Colonic mucosa (tissue), 4 donors: ENCODE measurements at regions not wholly inside any gene's neighbourhood (a gene's known extent, or its start where the extent isn't known, plus 50 kb on each side); places are given as distances from the start of the nearest gene placed in this dataset.

Source experiments
- DNase-seq: peaks from one replicate; pipeline ENCODE4 v3.0.0-alpha.2; 2020
- H3K27ac ChIP-seq: fragments of 200-600 bp; one replicate; pipeline ENCODE4 v1.8.0; 2021
- H3K27me3 ChIP-seq: fragments of 200-600 bp; one replicate; pipeline ENCODE4 v1.8.0; 2021
- H3K36me3 ChIP-seq: fragments of 200-600 bp; one replicate; pipeline ENCODE4 v1.8.0; 2021
- H3K4me1 ChIP-seq: fragments of 200-600 bp; one replicate; pipeline ENCODE4 v1.8.0; 2021; ENCODE audit warnings: mild to moderate bottlenecking
- H3K4me3 ChIP-seq: fragments of 200-600 bp; one replicate; pipeline ENCODE4 v1.8.0; 2021
- H3K9ac ChIP-seq, 2 donors: one replicate each; pipeline ENCODE4 v1.7.0; 2013; ENCODE audit warnings: control low read depth in 2 of 2, low read depth in 2 of 2, low read length in 2 of 2
- H3K9me3 ChIP-seq: fragments of 200-600 bp; one replicate; pipeline ENCODE4 v1.8.0; 2021
- intact Hi-C: fragments of 100-400 bp; cut with DNase I; formaldehyde crosslinking; loops from one replicate; pipeline ENCODE4 v1.14.1; 2022
- TF ChIP-seq, protein P1 (sequence below): fragments of 200-600 bp; IDR thresholded peaks from one replicate; pipeline ENCODE4 v1.8.0; 2022; ENCODE audit warnings: antibody characterized with exemption, mild to moderate bottlenecking
- donor health status: healthy.
- donor health status: DM: no; HTN: no; CAD: no.
- donor health status: DM: no; HTN: no; CAD: no.

- TF ChIP-seq, protein P1, sequence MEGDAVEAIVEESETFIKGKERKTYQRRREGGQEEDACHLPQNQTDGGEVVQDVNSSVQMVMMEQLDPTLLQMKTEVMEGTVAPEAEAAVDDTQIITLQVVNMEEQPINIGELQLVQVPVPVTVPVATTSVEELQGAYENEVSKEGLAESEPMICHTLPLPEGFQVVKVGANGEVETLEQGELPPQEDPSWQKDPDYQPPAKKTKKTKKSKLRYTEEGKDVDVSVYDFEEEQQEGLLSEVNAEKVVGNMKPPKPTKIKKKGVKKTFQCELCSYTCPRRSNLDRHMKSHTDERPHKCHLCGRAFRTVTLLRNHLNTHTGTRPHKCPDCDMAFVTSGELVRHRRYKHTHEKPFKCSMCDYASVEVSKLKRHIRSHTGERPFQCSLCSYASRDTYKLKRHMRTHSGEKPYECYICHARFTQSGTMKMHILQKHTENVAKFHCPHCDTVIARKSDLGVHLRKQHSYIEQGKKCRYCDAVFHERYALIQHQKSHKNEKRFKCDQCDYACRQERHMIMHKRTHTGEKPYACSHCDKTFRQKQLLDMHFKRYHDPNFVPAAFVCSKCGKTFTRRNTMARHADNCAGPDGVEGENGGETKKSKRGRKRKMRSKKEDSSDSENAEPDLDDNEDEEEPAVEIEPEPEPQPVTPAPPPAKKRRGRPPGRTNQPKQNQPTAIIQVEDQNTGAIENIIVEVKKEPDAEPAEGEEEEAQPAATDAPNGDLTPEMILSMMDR: no peak
- no peak overlapping the region for H3K27ac ChIP-seq
- intact Hi-C loops: no loop called here
- DNase-seq: no peak
- no peak overlapping the region for H3K9ac ChIP-seq
- H3K4me3 ChIP-seq: no peak overlapping the region
- no peaks in the 10 kb centered on the region for H3K4me1 ChIP-seq
- H3K36me3 ChIP-seq: no peaks in the 10 kb centered on the region
- no peaks in the 10 kb centered on the region for H3K27me3 ChIP-seq
- H3K9me3 ChIP-seq: no peaks in the 10 kb centered on the region
Observed at GRCh38 chr11:104365676-104366075, 201.7 kb upstream of the PDGFD start.

- Histone ChIP-seq H3K27me3 (no peaks in the 10 kb centered on the region), H3K9ac (no peak overlapping the region), H3K4me3 (no peak overlapping the region), H3K36me3 (no peaks in the 10 kb centered on the region), H3K27ac (no peak overlapping the region), H3K4me1 (no peaks in the 10 kb centered on the region), H3K9me3 (no peaks in the 10 kb centered on the region)
- DNase-seq: no peak
- intact Hi-C loops: no loop called here
- TF ChIP-seq, protein P1: no peak
Observed at GRCh38 chr11:104361975-104362374, 198.0 kb upstream of the PDGFD start.

DNA sequence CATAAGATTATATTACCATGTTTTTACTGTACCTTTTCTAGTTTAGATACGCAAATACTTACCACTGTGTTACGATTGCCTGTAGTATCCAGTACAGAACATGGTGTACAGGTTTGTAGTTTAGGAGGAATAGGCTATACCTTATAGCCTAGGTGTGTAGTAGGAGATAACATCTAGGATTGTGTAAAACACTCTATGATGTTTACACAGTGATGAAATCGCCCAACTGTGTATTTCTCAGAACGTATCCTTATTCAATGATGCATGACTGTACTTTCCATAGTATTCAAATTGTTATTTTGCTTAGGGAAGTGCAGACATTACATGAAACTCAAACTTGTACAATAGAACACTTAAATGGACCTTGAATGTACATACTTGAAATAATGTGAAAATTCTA lies 188.1 kb upstream of the PDGFD start:
- no peak for DNase-seq
- H3K27me3 ChIP-seq: no peaks in the 10 kb centered on the region
- no peak overlapping the region for H3K4me3 ChIP-seq
- no peak overlapping the region for H3K9ac ChIP-seq
- TF ChIP-seq, protein P1: no peak
- H3K36me3 ChIP-seq: no peaks in the 10 kb centered on the region
- intact Hi-C loops: no loop called here
- H3K4me1 ChIP-seq: no peaks in the 10 kb centered on the region
- H3K27ac ChIP-seq: no peak overlapping the region
- H3K9me3 ChIP-seq: no peaks in the 10 kb centered on the region

DNA sequence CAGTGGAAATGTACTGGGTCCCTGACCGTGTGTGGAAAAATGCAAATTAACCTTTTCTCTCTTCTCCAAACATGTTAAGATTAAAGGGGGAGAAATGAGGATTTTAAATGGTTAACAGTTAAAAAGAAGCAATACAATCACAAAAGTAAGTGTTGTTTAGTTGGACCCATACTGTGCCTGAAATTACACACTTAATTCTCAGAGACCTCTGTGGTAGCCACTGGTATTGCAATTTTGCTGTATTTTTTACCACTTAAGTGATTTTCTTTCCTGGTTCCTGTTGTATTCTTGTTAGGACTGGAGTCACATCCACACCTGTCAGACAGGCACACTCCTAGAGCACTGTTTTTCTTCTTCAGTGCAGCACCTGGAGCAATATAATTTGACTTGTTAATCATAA lies 179.6 kb upstream of the PDGFD start:
- no peaks in the 10 kb centered on the region for H3K4me1 ChIP-seq
- no peak for DNase-seq
- no peaks in the 10 kb centered on the region for H3K9me3 ChIP-seq
- no peak overlapping the region for H3K9ac ChIP-seq
- intact Hi-C loops: no loop called here
- TF ChIP-seq, protein P1: peak; percentile 37
- no peak overlapping the region for H3K27ac ChIP-seq
- no peaks in the 10 kb centered on the region for H3K27me3 ChIP-seq
- no peak overlapping the region for H3K4me3 ChIP-seq
- H3K36me3 ChIP-seq: no peaks in the 10 kb centered on the region

GRCh38 chr11:104340590-104340989 lies 176.6 kb upstream of the PDGFD start:
- Histone ChIP-seq H3K4me1 (no peaks in the 10 kb centered on the region), H3K9me3 (no peaks in the 10 kb centered on the region), H3K36me3 (no peaks in the 10 kb centered on the region), H3K9ac (no peak overlapping the region), H3K27me3 (no peaks in the 10 kb centered on the region), H3K4me3 (no peak overlapping the region), H3K27ac (no peak overlapping the region)
- DNase-seq: no peak
- TF ChIP-seq, protein P1: no peak
- intact Hi-C loops: no loop called here

GRCh38 chr11:104339380-104339831 lies 175.5 kb upstream of the PDGFD start:
- no peak overlapping the region for H3K4me3 ChIP-seq
- H3K9me3 ChIP-seq: no peaks in the 10 kb centered on the region
- no peak overlapping the region for H3K9ac ChIP-seq
- H3K36me3 ChIP-seq: no peaks in the 10 kb centered on the region
- no peaks in the 10 kb centered on the region for H3K27me3 ChIP-seq
- no peak for DNase-seq
- intact Hi-C loops: loop anchor here (10.0 kb wide), 1 partner anchor 655 kb away; no protein-coding TSS in a partner anchor
- TF ChIP-seq, protein P1: no peak
- H3K4me1 ChIP-seq: no peaks in the 10 kb centered on the region
- no peak overlapping the region for H3K27ac ChIP-seq
